Caco-2 (cell line): ENCODE measurements at regions not wholly inside any gene's neighbourhood (a gene's known extent, or its start where the extent isn't known, plus 50 kb on each side); places are given as distances from the start of the nearest gene placed in this dataset.
"Not testable (repeated sequence)": the region's sequence is repeated elsewhere in the genome, so short reads cannot be mapped to it uniquely, and the experiment has no call there.

ENCODE experiments used
- BruUV-seq: library from RNA; stranded (reverse); fragments of 400-500 nt; replicated peaks from 2 replicates; lab custom pipeline; 2021; lab: Mats Ljungman, UMichigan
- CTCF ChIA-PET: fragments of 300-600 bp; sonication (Branson Sonifier 250); formaldehyde crosslinking; loops from one replicate; lab custom pipeline; 2022; ENCODE audit warnings: antibody characterized with exemption; lab: Charles Lee
- POLR2A ChIA-PET: fragments of 300-600 bp; sonication (Branson Sonifier 250); formaldehyde crosslinking; loops from one replicate; lab custom pipeline; 2022; ENCODE audit warnings: antibody characterized with exemption; lab: Charles Lee
- DNase-seq, 2 experiments: peaks; one replicate each; pipeline versions ENCODE4 v3.0.0 to v3.0.0-alpha.2; 2020 to 2022
- H3K27me3 ChIP-seq: replicated peaks from 2 replicates; pipeline ENCODE4 v1.6.0; 2011; ENCODE audit warnings: low read length; ENCODE audit not compliant: control insufficient read depth, insufficient read depth
- H3K36me3 ChIP-seq: 2 replicates; pipeline ENCODE4 v1.5.1; 2011; ENCODE audit warnings: low read length; ENCODE audit not compliant: control insufficient read depth, insufficient read depth
- H3K4me1 ChIP-seq: fragments of 250-450 bp; sonication (Bioruptor Pico); 2 replicates; pipeline ENCODE4 v1.5.1; 2020; ENCODE audit warnings: mild to moderate bottlenecking
- H3K4me3 ChIP-seq: 2 replicates; pipeline ENCODE4 v1.5.1; 2011; ENCODE audit warnings: low read depth, mild to moderate bottlenecking, control low read depth, low read length
- H3K9me3 ChIP-seq: fragments of 250-450 bp; sonication (Bioruptor Pico); 2 replicates; pipeline ENCODE4 v1.5.1; 2020; ENCODE audit warnings: mild to moderate bottlenecking, moderate library complexity
- H3K27ac Mint-ChIP-seq: one replicate; pipeline ENCODE4 v1.8.0; 2022; ENCODE audit warnings: mixed read lengths; ENCODE audit not compliant: unreplicated experiment
- H3K27me3 Mint-ChIP-seq: one replicate; pipeline ENCODE4 v1.8.0; 2022; ENCODE audit warnings: mixed read lengths; ENCODE audit not compliant: insufficient read depth, unreplicated experiment
- H3K36me3 Mint-ChIP-seq: one replicate; pipeline ENCODE4 v1.8.0; 2022; ENCODE audit warnings: mild to moderate bottlenecking, mixed read lengths; ENCODE audit not compliant: insufficient read depth, unreplicated experiment
- H3K4me1 Mint-ChIP-seq: one replicate; pipeline ENCODE4 v1.8.0; 2022; ENCODE audit warnings: low read depth, mixed read lengths; ENCODE audit not compliant: unreplicated experiment
- H3K4me3 Mint-ChIP-seq: one replicate; pipeline ENCODE4 v1.8.0; 2022; ENCODE audit warnings: mild to moderate bottlenecking, moderate library complexity, mixed read lengths; ENCODE audit not compliant: unreplicated experiment
- H3K9me3 Mint-ChIP-seq: one replicate; pipeline ENCODE4 v1.8.0; 2022; ENCODE audit warnings: mixed read lengths; ENCODE audit not compliant: unreplicated experiment
- CTCF ChIP-seq, 2 experiments: fragments of 200-600 bp in 1 of 2; IDR thresholded peaks; 1 replicate in 1 of 2; 2 replicates in 1 of 2; pipeline versions ENCODE4 v1.5.1 to v1.8.0; 2011 to 2022; ENCODE audit warnings: antibody characterized with exemption in 1 of 2, control low read depth in 1 of 2, inconsistent platforms in 1 of 2, low read depth in 1 of 2, low read length in 1 of 2, mild to moderate bottlenecking in 1 of 2, moderate library complexity in 1 of 2; ENCODE audit not compliant: insufficient read depth in 1 of 2, severe bottlenecking in 1 of 2, unreplicated experiment in 1 of 2
- intact Hi-C: fragments of 100-400 bp; cut with micrococcal nuclease; formaldehyde crosslinking; loops from one replicate; pipeline ENCODE4 v1.10.0; 2022; ENCODE audit not compliant: unreplicated experiment

GRCh38 chr7:50251765-50252164 is 52.8 kb upstream of the IKZF1 start:
- H3K4me3 ChIP-seq: no peak overlapping the region
- peaks cover 3% of the 10 kb centered on the region for H3K9me3 ChIP-seq
- ChIA-PET POLR2A (no interaction called here), CTCF (interaction anchor here (1.2 kb wide), 1 partner anchor 166 kb away, joined by 4 read pairs; no protein-coding TSS in a partner anchor)
- no peaks in the 10 kb centered on the region for H3K4me1 ChIP-seq
- Mint-ChIP-seq H3K4me1 (no peaks in the 10 kb centered on the region), H3K27ac (no peak overlapping the region), H3K36me3 (no peaks in the 10 kb centered on the region), H3K27me3 (peaks cover 8% of the 10 kb centered on the region), H3K4me3 (no peak overlapping the region), H3K9me3 (peaks cover 16% of the 10 kb centered on the region)
- no peak for TF ChIP-seq CTCF (IDR thresholded peaks at IDR 0.05; ENCODE audit: insufficient read depth in 1 of 2, low read depth in 1 of 2, low read length in 1 of 2, severe bottlenecking in 1 of 2, unreplicated experiment in 1 of 2)
- H3K27me3 ChIP-seq: no peaks in the 10 kb centered on the region
- H3K36me3 ChIP-seq: no peaks in the 10 kb centered on the region
- DNase-seq: no peak
- no TSS peak for BruUV-seq
- intact Hi-C loops: no loop called here

- ChIA-PET CTCF (no interaction called here), POLR2A (no interaction called here)
- intact Hi-C loops: no loop called here
- Mint-ChIP-seq H3K4me3 (no peak overlapping the region), H3K27me3 (no peaks in the 10 kb centered on the region), H3K4me1 (no peaks in the 10 kb centered on the region), H3K36me3 (no peaks in the 10 kb centered on the region), H3K9me3 (peaks cover 25% of the 10 kb centered on the region), H3K27ac (no peak overlapping the region)
- no TSS peak for BruUV-seq
- no peaks in the 10 kb centered on the region for H3K36me3 ChIP-seq
- H3K4me3 ChIP-seq: no peak overlapping the region
- DNase-seq: no peak
- H3K9me3 ChIP-seq: peaks cover 13% of the 10 kb centered on the region
- H3K27me3 ChIP-seq: no peaks in the 10 kb centered on the region
- no peaks in the 10 kb centered on the region for H3K4me1 ChIP-seq
- no peak for TF ChIP-seq CTCF (IDR thresholded peaks at IDR 0.05; ENCODE audit: insufficient read depth in 1 of 2, low read depth in 1 of 2, low read length in 1 of 2, severe bottlenecking in 1 of 2, unreplicated experiment in 1 of 2)
These were observed 58.0 kb upstream of the IKZF1 start for GRCh38 chr7:50246551-50246950.

- intact Hi-C loops, H3K4me3 Mint-ChIP-seq, BruUV-seq, CTCF ChIA-PET, DNase-seq, POLR2A ChIA-PET, H3K4me1 ChIP-seq, H3K27me3 ChIP-seq, H3K36me3 Mint-ChIP-seq, H3K27me3 Mint-ChIP-seq, H3K27ac Mint-ChIP-seq, H3K4me1 Mint-ChIP-seq, H3K36me3 ChIP-seq, H3K4me3 ChIP-seq: not testable (repeated sequence)
- H3K9me3 Mint-ChIP-seq: peaks cover 19% of the 10 kb centered on the region
- H3K9me3 ChIP-seq: peaks cover 16% of the 10 kb centered on the region
These were observed 62.4 kb upstream of the IKZF1 start for GRCh38 chr7:50242111-50242510.

GRCh38 chr7:50240699-50241098 is 63.8 kb upstream of the IKZF1 start:
- H3K36me3 Mint-ChIP-seq, BruUV-seq, H3K4me3 ChIP-seq, H3K4me3 Mint-ChIP-seq, POLR2A ChIA-PET, H3K4me1 ChIP-seq, H3K9me3 ChIP-seq, H3K27ac Mint-ChIP-seq, intact Hi-C loops, H3K4me1 Mint-ChIP-seq, H3K27me3 ChIP-seq, H3K36me3 ChIP-seq, DNase-seq, H3K27me3 Mint-ChIP-seq, CTCF ChIA-PET: not testable (repeated sequence)
- H3K9me3 Mint-ChIP-seq: peaks cover 19% of the 10 kb centered on the region
